ENCODE measurements at regions not wholly inside any gene's neighbourhood (a gene's known extent, or its start where the extent isn't known, plus 50 kb on each side); places are given as distances from the start of the nearest gene placed in this dataset.

- H3K4me1 Mint-ChIP-seq, result no peaks in the 10 kb centered on the region
- no peak overlapping the region for H3K4me3 Mint-ChIP-seq
- no peaks in the 10 kb centered on the region for H3K27me3 ChIP-seq (ENCODE audit: control insufficient read depth in 2 of 2, insufficient read depth in 2 of 2, low read length in 2 of 2)
- TF ChIP-seq, protein P1, sequence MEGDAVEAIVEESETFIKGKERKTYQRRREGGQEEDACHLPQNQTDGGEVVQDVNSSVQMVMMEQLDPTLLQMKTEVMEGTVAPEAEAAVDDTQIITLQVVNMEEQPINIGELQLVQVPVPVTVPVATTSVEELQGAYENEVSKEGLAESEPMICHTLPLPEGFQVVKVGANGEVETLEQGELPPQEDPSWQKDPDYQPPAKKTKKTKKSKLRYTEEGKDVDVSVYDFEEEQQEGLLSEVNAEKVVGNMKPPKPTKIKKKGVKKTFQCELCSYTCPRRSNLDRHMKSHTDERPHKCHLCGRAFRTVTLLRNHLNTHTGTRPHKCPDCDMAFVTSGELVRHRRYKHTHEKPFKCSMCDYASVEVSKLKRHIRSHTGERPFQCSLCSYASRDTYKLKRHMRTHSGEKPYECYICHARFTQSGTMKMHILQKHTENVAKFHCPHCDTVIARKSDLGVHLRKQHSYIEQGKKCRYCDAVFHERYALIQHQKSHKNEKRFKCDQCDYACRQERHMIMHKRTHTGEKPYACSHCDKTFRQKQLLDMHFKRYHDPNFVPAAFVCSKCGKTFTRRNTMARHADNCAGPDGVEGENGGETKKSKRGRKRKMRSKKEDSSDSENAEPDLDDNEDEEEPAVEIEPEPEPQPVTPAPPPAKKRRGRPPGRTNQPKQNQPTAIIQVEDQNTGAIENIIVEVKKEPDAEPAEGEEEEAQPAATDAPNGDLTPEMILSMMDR (IDR thresholded peaks at IDR 0.05), result no peak
- H3K9me3 ChIP-seq (replicated peaks in 1 of 2; ENCODE audit: control insufficient read depth in 1 of 2, insufficient read depth in 1 of 2, low read length in 2 of 2), result no peaks in the 10 kb centered on the region
- no peak overlapping the region for H3K4me2 ChIP-seq (replicated peaks; ENCODE audit: extremely low read depth, low read length, poor library complexity, severe bottlenecking)
- H3K4me3 ChIP-seq (replicated peaks in 1 of 3; ENCODE audit: low read depth in 2 of 3, low read length in 3 of 3), result no peak overlapping the region
- H3K79me2 ChIP-seq (ENCODE audit: insufficient read depth, low read length), result no peaks in the 10 kb centered on the region
- no peaks in the 10 kb centered on the region for H3K36me3 ChIP-seq (replicated peaks in 1 of 2; ENCODE audit: control insufficient read depth in 1 of 2, insufficient read depth in 2 of 2, low read length in 2 of 2)
- no peak overlapping the region for H3K27ac Mint-ChIP-seq
- H3K9me3 Mint-ChIP-seq, result peaks cover 0 to 2% (median 0%) of the 10 kb centered on the region in 7 donors
- no peak overlapping the region for H2AFZ ChIP-seq (ENCODE audit: insufficient read depth, low read depth, low read length, poor library complexity, severe bottlenecking)
- no peak overlapping the region for H3K27ac ChIP-seq (ENCODE audit: low read depth in 1 of 2, low read length in 2 of 2)
- H3K27me3 Mint-ChIP-seq (ENCODE audit: low read depth in 3 of 3), result peaks cover 2 to 6% (median 3%) of the 10 kb centered on the region in 3 donors
- H4K20me1 ChIP-seq (ENCODE audit: insufficient read depth, low read length), result no peaks in the 10 kb centered on the region
- intact Hi-C loops (cut with micrococcal nuclease), result no loop called here
- WGBS (ENCODE audit: insufficient coverage), result 94% methylated on average over 2 of the region's 4 CpGs
- H3K36me3 Mint-ChIP-seq, result no peaks in the 10 kb centered on the region
- H3K9ac ChIP-seq (ENCODE audit: insufficient read depth, low read length, poor library complexity, severe bottlenecking), result no peak overlapping the region
- DNase-seq, result no peak
- H3K4me1 ChIP-seq (ENCODE audit: control insufficient read depth in 1 of 2, insufficient read depth in 2 of 2, low read length in 2 of 2), result no peaks in the 10 kb centered on the region
These were observed 473.0 kb downstream of the NTRK2 start for GRCh38 chr9:85142496-85142911.

- intact Hi-C loops (cut with micrococcal nuclease), result no loop called here
- H3K27ac Mint-ChIP-seq, result no peak overlapping the region
- peaks cover 0 to 8% (median 3%) of the 10 kb centered on the region in 7 donors for H3K9me3 Mint-ChIP-seq
- TF ChIP-seq, protein P1 (IDR thresholded peaks at IDR 0.05), result no peak
- WGBS (ENCODE audit: insufficient coverage), result 91% methylated on average over 4 of the region's 5 CpGs
- Histone ChIP-seq H2AFZ (ENCODE audit: insufficient read depth, low read depth, low read length, poor library complexity, severe bottlenecking) (no peak overlapping the region), H3K79me2 (ENCODE audit: insufficient read depth, low read length) (no peaks in the 10 kb centered on the region), H3K9me3 (replicated peaks in 1 of 2; ENCODE audit: control insufficient read depth in 1 of 2, insufficient read depth in 1 of 2, low read length in 2 of 2) (peaks cover 0 to 3% of the 10 kb centered on the region in 2 donors), H3K27ac (ENCODE audit: low read depth in 1 of 2, low read length in 2 of 2) (no peak overlapping the region), H4K20me1 (ENCODE audit: insufficient read depth, low read length) (no peaks in the 10 kb centered on the region), H3K4me2 (replicated peaks; ENCODE audit: extremely low read depth, low read length, poor library complexity, severe bottlenecking) (no peak overlapping the region), H3K9ac (ENCODE audit: insufficient read depth, low read length, poor library complexity, severe bottlenecking) (no peak overlapping the region), H3K27me3 (ENCODE audit: control insufficient read depth in 2 of 2, insufficient read depth in 2 of 2, low read length in 2 of 2) (no peaks in the 10 kb centered on the region), H3K36me3 (replicated peaks in 1 of 2; ENCODE audit: control insufficient read depth in 1 of 2, insufficient read depth in 2 of 2, low read length in 2 of 2) (no peaks in the 10 kb centered on the region), H3K4me3 (replicated peaks in 1 of 3; ENCODE audit: low read depth in 2 of 3, low read length in 3 of 3) (no peak overlapping the region), H3K4me1 (ENCODE audit: control insufficient read depth in 1 of 2, insufficient read depth in 2 of 2, low read length in 2 of 2) (no peaks in the 10 kb centered on the region)
- no peaks in the 10 kb centered on the region for H3K4me1 Mint-ChIP-seq
- no peak for DNase-seq
- H3K27me3 Mint-ChIP-seq (ENCODE audit: low read depth in 3 of 3), result peaks cover 2 to 6% (median 5%) of the 10 kb centered on the region in 3 donors
- no peaks in the 10 kb centered on the region for H3K36me3 Mint-ChIP-seq
- H3K4me3 Mint-ChIP-seq, result no peak overlapping the region
These were observed 468.2 kb downstream of the NTRK2 start for GRCh38 chr9:85137696-85138095.

Measured in CD14-positive monocyte (primary cell).